Common myeloid progenitor, CD34-positive (primary cell): ENCODE measurements at regions not wholly inside any gene's neighbourhood (a gene's known extent, or its start where the extent isn't known, plus 50 kb on each side); places are given as distances from the start of the nearest gene placed in this dataset.
"Not testable (repeated sequence)": the region's sequence is repeated elsewhere in the genome, so short reads cannot be mapped to it uniquely, and the experiment has no call there.

Experiments
- CTCF ChIA-PET: fragments of 350-600 bp; sonication (Branson Sonifier 250); formaldehyde crosslinking; loops from one replicate; lab custom pipeline; 2021; ENCODE audit warnings: antibody characterized with exemption; lab: Charles Lee
- POLR2A ChIA-PET: fragments of 350-600 bp; sonication (Branson Sonifier 250); formaldehyde crosslinking; loops from one replicate; lab custom pipeline; 2021; ENCODE audit warnings: antibody characterized with exemption; lab: Charles Lee
- DNase-seq, 3 donors: peaks; one replicate each; pipeline versions ENCODE4 v3.0.0 to v3.0.0-alpha.2; 2013
- H3K27ac ChIP-seq, 2 experiments: 1 replicate in 1 of 2; 2 replicates in 1 of 2; pipeline ENCODE4 v1.7.0; 2013; ENCODE audit warnings: inconsistent platforms in 2 of 2, low read length in 2 of 2, mild to moderate bottlenecking in 2 of 2, low read depth in 1 of 2, moderate library complexity in 1 of 2; ENCODE audit not compliant: severe bottlenecking in 2 of 2, insufficient read depth in 1 of 2, poor library complexity in 1 of 2
- H3K27me3 ChIP-seq, 5 experiments: replicated peaks in 2 of 5; 1 replicate in 3 of 5; 2 replicates in 2 of 5; pipeline versions ENCODE4 v1.6.1 to v1.7.0; 2013; ENCODE audit warnings: low read length in 4 of 5, mild to moderate bottlenecking in 2 of 5, moderate library complexity in 2 of 5, inconsistent platforms in 1 of 5; ENCODE audit not compliant: insufficient read depth in 5 of 5, control insufficient read depth in 4 of 5
- H3K36me3 ChIP-seq, 4 experiments: 1 replicate in 2 of 4; 2 replicates in 2 of 4; pipeline versions ENCODE4 v1.6.1 to v1.7.0; 2013; ENCODE audit warnings: low read length in 3 of 4, control low read depth in 1 of 4, mild to moderate bottlenecking in 1 of 4; ENCODE audit not compliant: control insufficient read depth in 4 of 4, insufficient read depth in 4 of 4
- H3K4me1 ChIP-seq, 4 experiments: 1 replicate in 3 of 4; 2 replicates in 1 of 4; pipeline versions ENCODE4 v1.6.1 to v1.7.1; 2013; ENCODE audit warnings: low read length in 3 of 4, mild to moderate bottlenecking in 3 of 4, control low read depth in 1 of 4, inconsistent platforms in 1 of 4, moderate library complexity in 1 of 4; ENCODE audit not compliant: control insufficient read depth in 4 of 4, insufficient read depth in 4 of 4; ENCODE audit errors: control extremely low read depth in 1 of 4
- H3K4me3 ChIP-seq, 7 experiments: 1 replicate in 4 of 7; 2 replicates in 3 of 7; pipeline versions ENCODE4 v1.5.1 to v1.7.0; 2013; ENCODE audit warnings: mild to moderate bottlenecking in 7 of 7, low read length in 6 of 7, moderate library complexity in 6 of 7, inconsistent platforms in 2 of 7, low read depth in 2 of 7, control low read depth in 1 of 7; ENCODE audit not compliant: insufficient read depth in 4 of 7, control insufficient read depth in 1 of 7; ENCODE audit errors: extremely low read depth in 1 of 7
- H3K9me3 ChIP-seq, 5 experiments: 1 replicate in 4 of 5; 2 replicates in 1 of 5; pipeline versions ENCODE4 v1.6.1 to v1.7.1; 2013; ENCODE audit warnings: low read length in 4 of 5, mild to moderate bottlenecking in 2 of 5, inconsistent platforms in 1 of 5, low read depth in 1 of 5, moderate library complexity in 1 of 5; ENCODE audit not compliant: control insufficient read depth in 4 of 5, insufficient read depth in 2 of 5; ENCODE audit errors: control extremely low read depth in 1 of 5
- whole genome bisulfite sequencing: methylation state at CpG from one replicate; pipeline ENCODE4 v1.1.5; 2013; ENCODE audit not compliant: insufficient coverage; 5-methylcytosine and 5-hydroxymethylcytosine counted together

GRCh38 chr22:48500471-48501230, 1327.0 kb downstream of the BRD1 start:
- no peak for DNase-seq
- POLR2A ChIA-PET = no interaction called here
- H3K9me3 ChIP-seq = no peaks in the 10 kb centered on the region
- no peaks in the 10 kb centered on the region for H3K4me1 ChIP-seq
- no peak overlapping the region for H3K4me3 ChIP-seq
- no peak overlapping the region for H3K27ac ChIP-seq
- CTCF ChIA-PET = no interaction called here
- 92% methylated on average over 26 of the region's 31 CpGs for WGBS
- peaks cover 0 to 11% (median 0%) of the 10 kb centered on the region in 5 experiments for H3K27me3 ChIP-seq
- no peaks in the 10 kb centered on the region for H3K36me3 ChIP-seq

GRCh38 chr22:48499456-48500425, 1327.9 kb downstream of the BRD1 start:
- 87% methylated on average over 17 of the region's 26 CpGs for WGBS
- H3K4me1 ChIP-seq = no peaks in the 10 kb centered on the region
- no peak overlapping the region for H3K27ac ChIP-seq
- DNase-seq = no peak
- ChIA-PET CTCF (no interaction called here), POLR2A (no interaction called here)
- H3K36me3 ChIP-seq = no peaks in the 10 kb centered on the region
- no peak overlapping the region for H3K4me3 ChIP-seq
- peaks cover 0 to 15% (median 0%) of the 10 kb centered on the region in 5 experiments for H3K27me3 ChIP-seq
- H3K9me3 ChIP-seq = no peaks in the 10 kb centered on the region

GRCh38 chr22:48498526-48499331, 1328.9 kb downstream of the BRD1 start:
- no peak overlapping the region for H3K4me3 ChIP-seq
- ChIA-PET CTCF (interaction anchor here (0.6 kb wide), 1 partner anchor 1936 kb away, joined by 3 read pairs; no protein-coding TSS in a partner anchor), POLR2A (no interaction called here)
- no peak for DNase-seq
- H3K36me3 ChIP-seq = no peaks in the 10 kb centered on the region
- H3K9me3 ChIP-seq = no peaks in the 10 kb centered on the region
- H3K4me1 ChIP-seq = no peaks in the 10 kb centered on the region
- no peak overlapping the region for H3K27ac ChIP-seq
- WGBS = 69% methylated on average over 25 of the region's 26 CpGs
- H3K27me3 ChIP-seq = peaks cover 0 to 21% (median under 1%) of the 10 kb centered on the region in 5 experiments

- DNase-seq, H3K4me1 ChIP-seq, POLR2A ChIA-PET, H3K9me3 ChIP-seq, H3K36me3 ChIP-seq, H3K27ac ChIP-seq, H3K4me3 ChIP-seq: not testable (repeated sequence)
- WGBS = 100% methylated on average over 1 of the region's 16 CpGs
- CTCF ChIA-PET = interaction anchor here (0.6 kb wide), 1 partner anchor 1935 kb away, joined by 3 read pairs; no protein-coding TSS in a partner anchor
- H3K27me3 ChIP-seq = peaks cover 0 to 26% (median 7%) of the 10 kb centered on the region in 5 experiments
Measured at GRCh38 chr22:48497743-48498520, 1329.7 kb downstream of the BRD1 start.

- no peak overlapping the region for H3K4me3 ChIP-seq
- no peaks in the 10 kb centered on the region for H3K4me1 ChIP-seq
- CTCF ChIA-PET = no interaction called here
- peaks cover 0 to 33% (median 11%) of the 10 kb centered on the region in 5 experiments for H3K27me3 ChIP-seq
- POLR2A ChIA-PET = no interaction called here
- no peaks in the 10 kb centered on the region for H3K36me3 ChIP-seq
- no peak for DNase-seq
- H3K27ac ChIP-seq = no peak overlapping the region
- WGBS = 86% methylated on average over 15 of the region's 30 CpGs
- H3K9me3 ChIP-seq = no peaks in the 10 kb centered on the region
Measured at GRCh38 chr22:48496987-48497650, 1330.6 kb downstream of the BRD1 start.
